CD4-positive, alpha-beta T cell treated with Interleukin-4 for 1 hour (primary cell): ENCODE measurements at regions not wholly inside any gene's neighbourhood (a gene's known extent, or its start where the extent isn't known, plus 50 kb on each side); places are given as distances from the start of the nearest gene placed in this dataset.

Experiments
- DNase-seq, 2 donors: peaks; one replicate each; pipeline ENCODE4 v3.0.0-alpha.2; 2020 to 2022

GRCh38 chrX:42725196-42725595 lies 52.8 kb downstream of the PPP1R2C start:
- no peak for DNase-seq

GRCh38 chrX:42720209-42720608 lies 57.8 kb downstream of the PPP1R2C start:
- DNase-seq: peak in 1 of 2 donors; percentile 14

- DNase-seq: no peak
Observed at GRCh38 chrX:42715701-42716262, 62.2 kb downstream of the PPP1R2C start.

- peak; percentile 36 to 41 for DNase-seq
Observed at GRCh38 chrX:42714981-42715700, 62.8 kb downstream of the PPP1R2C start.

GRCh38 chrX:42710452-42710851 lies 67.5 kb downstream of the PPP1R2C start:
- no peak for DNase-seq

GRCh38 chrX:42708222-42708621 lies 69.7 kb downstream of the PPP1R2C start:
- no peak for DNase-seq

GRCh38 chrX:42707742-42708141 lies 70.2 kb downstream of the PPP1R2C start:
- DNase-seq: no peak

GRCh38 chrX:42704454-42704853 lies 73.5 kb downstream of the PPP1R2C start:
- no peak for DNase-seq

- no peak for DNase-seq
Observed at GRCh38 chrX:42697544-42697943, 80.4 kb downstream of the PPP1R2C start.

GRCh38 chrX:42696536-42697124 lies 81.3 kb downstream of the PPP1R2C start:
- DNase-seq: no peak

- DNase-seq: no peak
Observed at GRCh38 chrX:42695800-42696358, 82.1 kb downstream of the PPP1R2C start.

- no peak for DNase-seq
Observed at GRCh38 chrX:42694260-42694815, 83.6 kb downstream of the PPP1R2C start.

- DNase-seq: no peak
Observed at GRCh38 chrX:42691196-42691595, 86.8 kb downstream of the PPP1R2C start.

GRCh38 chrX:42686706-42687105 lies 91.3 kb downstream of the PPP1R2C start:
- no peak for DNase-seq

GRCh38 chrX:42686296-42686695 lies 91.7 kb downstream of the PPP1R2C start:
- no peak for DNase-seq

- DNase-seq: no peak
Observed at GRCh38 chrX:42684065-42684464, 93.9 kb downstream of the PPP1R2C start.

- no peak for DNase-seq
Observed at GRCh38 chrX:42680666-42681065, 97.3 kb downstream of the PPP1R2C start.

GRCh38 chrX:42678133-42678532 lies 99.8 kb downstream of the PPP1R2C start:
- DNase-seq: no peak

- no peak for DNase-seq
Observed at GRCh38 chrX:42673301-42673810, 104.6 kb downstream of the PPP1R2C start.

GRCh38 chrX:42664680-42665079 lies 113.3 kb downstream of the PPP1R2C start:
- no peak for DNase-seq

- DNase-seq: no peak
Observed at GRCh38 chrX:42628471-42628870, 149.5 kb downstream of the PPP1R2C start.

GRCh38 chrX:42627891-42628290 lies 150.1 kb downstream of the PPP1R2C start:
- DNase-seq: no peak

- no peak for DNase-seq
Observed at GRCh38 chrX:42624524-42624923, 153.4 kb downstream of the PPP1R2C start.

- no peak for DNase-seq
Observed at GRCh38 chrX:42619068-42619467, 158.9 kb downstream of the PPP1R2C start.
